Karpas-422 (cell line): ENCODE measurements at regions not wholly inside any gene's neighbourhood (a gene's known extent, or its start where the extent isn't known, plus 50 kb on each side); places are given as distances from the start of the nearest gene placed in this dataset.
A peak's percentile ranks its signal among the peaks of the same experiment; 100 is the strongest.

Source experiments
- DNase-seq: peaks from one replicate; pipeline ENCODE4 v3.0.0-alpha.2; 2015
- H2AFZ ChIP-seq: fragments of 200-600 bp; sonication (generic); 2 replicates; pipeline ENCODE4 v1.6.1; 2014; ENCODE audit warnings: antibody characterized with exemption, low read length, mixed read lengths
- H3K27ac ChIP-seq: fragments of 200-600 bp; sonication (generic); 2 replicates; pipeline ENCODE4 v1.5.1; 2014; ENCODE audit warnings: mild to moderate bottlenecking, low read length, moderate library complexity
- H3K27me3 ChIP-seq: fragments of 200-600 bp; sonication (generic); 2 replicates; pipeline ENCODE4 v1.6.1; 2014; ENCODE audit warnings: low read length, mixed read lengths
- H3K36me3 ChIP-seq: fragments of 200-600 bp; sonication (generic); 2 replicates; pipeline ENCODE4 v1.6.1; 2014; ENCODE audit warnings: low read length, mixed read lengths; ENCODE audit not compliant: insufficient read depth
- H3K4me1 ChIP-seq: fragments of 200-600 bp; sonication (generic); 2 replicates; pipeline ENCODE4 v1.6.1; 2014; ENCODE audit warnings: mild to moderate bottlenecking, low read length, mixed read lengths
- H3K4me2 ChIP-seq: fragments of 200-600 bp; sonication (generic); 2 replicates; pipeline ENCODE4 v1.6.1; 2014; ENCODE audit warnings: low read length, low read depth, mild to moderate bottlenecking; ENCODE audit not compliant: poor library complexity, severe bottlenecking
- H3K4me3 ChIP-seq: fragments of 200-600 bp; sonication (generic); 2 replicates; pipeline ENCODE4 v1.5.1; 2014; ENCODE audit warnings: mild to moderate bottlenecking, antibody characterized with exemption, low read length, mixed read lengths
- H3K79me2 ChIP-seq: fragments of 200-600 bp; sonication (generic); 2 replicates; pipeline ENCODE4 v1.6.1; 2014; ENCODE audit warnings: mild to moderate bottlenecking, low read length, mixed read lengths
- H3K9ac ChIP-seq: fragments of 200-600 bp; sonication (generic); 2 replicates; pipeline ENCODE4 v1.6.0; 2014; ENCODE audit warnings: low read length
- H3K9me2 ChIP-seq: fragments of 200-600 bp; sonication (generic), shearing (Covaris generic); replicated peaks from 2 replicates; pipeline ENCODE4 v1.6.0; 2014; ENCODE audit warnings: mild to moderate bottlenecking, low read length, moderate library complexity; ENCODE audit not compliant: insufficient read depth
- H3K9me3 ChIP-seq: fragments of 300-700, 200-600 bp; sonication (generic); 2 replicates; pipeline ENCODE4 v1.6.1; 2014; ENCODE audit warnings: low read length, mixed read lengths
- H4K20me1 ChIP-seq: fragments of 200-600 bp; sonication (generic); 2 replicates; pipeline ENCODE4 v1.6.1; 2014; ENCODE audit warnings: mild to moderate bottlenecking, antibody characterized with exemption, low read length, low read depth; ENCODE audit not compliant: insufficient read depth

DNA sequence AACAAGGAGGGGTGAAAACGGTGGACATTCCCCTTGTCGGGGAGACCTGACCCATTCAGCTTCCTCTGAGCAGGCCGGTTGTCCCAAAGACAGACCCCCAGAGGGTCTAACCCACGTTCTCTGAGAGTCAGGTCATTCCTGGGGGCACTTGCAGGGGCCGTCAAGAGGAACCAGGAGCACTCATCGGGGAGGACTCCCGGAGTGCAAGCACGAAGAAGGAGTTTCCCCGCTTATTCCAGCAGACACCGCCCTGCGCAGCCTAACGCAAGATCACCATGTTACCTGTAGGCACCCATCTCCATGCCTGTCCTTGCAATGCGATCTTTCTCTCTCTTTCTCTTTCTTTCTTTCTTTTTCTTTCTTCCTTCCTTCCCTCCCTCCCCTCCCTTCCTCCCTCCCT is 154.2 kb downstream of the SHOX start:
- H3K27ac ChIP-seq: no peak overlapping the region
- H2AFZ ChIP-seq: no peak overlapping the region
- no peaks in the 10 kb centered on the region for H3K79me2 ChIP-seq
- H3K4me3 ChIP-seq: no peak overlapping the region
- no peaks in the 10 kb centered on the region for H3K9me3 ChIP-seq
- no peak overlapping the region for H3K9ac ChIP-seq
- no peaks in the 10 kb centered on the region for H4K20me1 ChIP-seq
- no peak for DNase-seq
- H3K36me3 ChIP-seq: no peaks in the 10 kb centered on the region
- no peaks in the 10 kb centered on the region for H3K27me3 ChIP-seq
- H3K9me2 ChIP-seq: no peaks in the 10 kb centered on the region
- H3K4me2 ChIP-seq: no peak overlapping the region
- no peaks in the 10 kb centered on the region for H3K4me1 ChIP-seq

- Histone ChIP-seq H3K9me3 (no peaks in the 10 kb centered on the region), H2AFZ (no peak overlapping the region), H3K27me3 (no peaks in the 10 kb centered on the region), H3K79me2 (no peaks in the 10 kb centered on the region), H3K9me2 (no peaks in the 10 kb centered on the region), H3K27ac (no peak overlapping the region), H3K36me3 (no peaks in the 10 kb centered on the region), H4K20me1 (no peaks in the 10 kb centered on the region), H3K4me2 (no peak overlapping the region), H3K9ac (no peak overlapping the region), H3K4me1 (no peaks in the 10 kb centered on the region), H3K4me3 (no peak overlapping the region)
- no peak for DNase-seq
These were observed 150.9 kb downstream of the SHOX start for GRCh38 chrX:781224-782204.

DNA sequence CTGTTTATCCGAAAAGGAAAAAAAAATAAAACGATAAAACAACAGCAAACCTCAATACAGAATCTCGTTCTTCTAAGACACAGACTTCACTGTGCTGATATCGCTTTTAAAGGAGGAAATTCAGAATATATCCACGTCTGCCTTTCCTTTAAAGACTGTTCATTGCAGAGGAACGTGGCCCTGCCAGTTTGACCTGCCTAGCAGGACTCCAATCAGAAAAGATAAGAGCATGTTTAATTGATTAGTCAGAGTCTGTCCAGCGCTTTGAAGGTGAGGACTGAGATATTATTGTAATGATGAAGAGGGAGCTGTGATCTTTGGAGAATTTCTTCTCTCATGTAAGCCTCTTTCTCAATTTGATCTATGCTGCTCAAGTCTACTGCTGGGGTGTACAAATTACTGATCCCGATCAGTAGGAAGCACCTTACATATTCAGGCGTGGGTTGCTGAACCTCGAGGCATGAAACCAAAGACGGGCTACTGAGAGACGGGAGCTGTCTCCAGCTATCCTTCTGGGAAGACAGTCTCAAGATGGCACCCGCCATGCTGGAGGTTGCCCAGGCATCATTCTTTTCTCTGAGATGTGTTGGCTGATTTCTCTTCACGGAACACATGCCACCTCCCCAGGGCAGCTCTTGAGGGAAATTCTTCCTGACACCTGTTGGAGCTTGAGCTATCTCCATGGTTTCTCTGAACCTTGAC is 146.1 kb downstream of the SHOX start:
- Histone ChIP-seq H3K36me3 (no peaks in the 10 kb centered on the region), H3K27me3 (no peaks in the 10 kb centered on the region), H3K4me1 (peaks cover 13% of the 10 kb centered on the region), H3K4me2 (no peak overlapping the region), H3K9me3 (no peaks in the 10 kb centered on the region), H3K79me2 (no peaks in the 10 kb centered on the region), H3K4me3 (no peak overlapping the region), H3K27ac (no peak overlapping the region), H2AFZ (no peak overlapping the region), H3K9ac (no peak overlapping the region), H3K9me2 (no peaks in the 10 kb centered on the region), H4K20me1 (no peaks in the 10 kb centered on the region)
- DNase-seq: no peak

- H3K9ac ChIP-seq: no peak overlapping the region
- H3K4me3 ChIP-seq: no peak overlapping the region
- H3K4me2 ChIP-seq: no peak overlapping the region
- DNase-seq: no peak
- no peaks in the 10 kb centered on the region for H4K20me1 ChIP-seq
- no peaks in the 10 kb centered on the region for H3K9me2 ChIP-seq
- H3K27ac ChIP-seq: no peak overlapping the region
- H3K27me3 ChIP-seq: no peaks in the 10 kb centered on the region
- no peaks in the 10 kb centered on the region for H3K79me2 ChIP-seq
- no peak overlapping the region for H2AFZ ChIP-seq
- no peaks in the 10 kb centered on the region for H3K36me3 ChIP-seq
- H3K9me3 ChIP-seq: no peaks in the 10 kb centered on the region
- H3K4me1 ChIP-seq: peaks cover 19% of the 10 kb centered on the region
These were observed 145.5 kb downstream of the SHOX start for GRCh38 chrX:776061-776460.

GRCh38 chrX:774536-774935 is 143.9 kb downstream of the SHOX start:
- Histone ChIP-seq H3K4me1 (peaks cover 29% of the 10 kb centered on the region), H3K79me2 (no peaks in the 10 kb centered on the region), H3K9ac (no peak overlapping the region), H3K27me3 (no peaks in the 10 kb centered on the region), H2AFZ (no peak overlapping the region), H3K4me3 (no peak overlapping the region), H3K9me3 (no peaks in the 10 kb centered on the region), H3K9me2 (no peaks in the 10 kb centered on the region), H3K36me3 (no peaks in the 10 kb centered on the region), H3K4me2 (no peak overlapping the region), H3K27ac (no peak overlapping the region), H4K20me1 (no peaks in the 10 kb centered on the region)
- DNase-seq: no peak

DNA sequence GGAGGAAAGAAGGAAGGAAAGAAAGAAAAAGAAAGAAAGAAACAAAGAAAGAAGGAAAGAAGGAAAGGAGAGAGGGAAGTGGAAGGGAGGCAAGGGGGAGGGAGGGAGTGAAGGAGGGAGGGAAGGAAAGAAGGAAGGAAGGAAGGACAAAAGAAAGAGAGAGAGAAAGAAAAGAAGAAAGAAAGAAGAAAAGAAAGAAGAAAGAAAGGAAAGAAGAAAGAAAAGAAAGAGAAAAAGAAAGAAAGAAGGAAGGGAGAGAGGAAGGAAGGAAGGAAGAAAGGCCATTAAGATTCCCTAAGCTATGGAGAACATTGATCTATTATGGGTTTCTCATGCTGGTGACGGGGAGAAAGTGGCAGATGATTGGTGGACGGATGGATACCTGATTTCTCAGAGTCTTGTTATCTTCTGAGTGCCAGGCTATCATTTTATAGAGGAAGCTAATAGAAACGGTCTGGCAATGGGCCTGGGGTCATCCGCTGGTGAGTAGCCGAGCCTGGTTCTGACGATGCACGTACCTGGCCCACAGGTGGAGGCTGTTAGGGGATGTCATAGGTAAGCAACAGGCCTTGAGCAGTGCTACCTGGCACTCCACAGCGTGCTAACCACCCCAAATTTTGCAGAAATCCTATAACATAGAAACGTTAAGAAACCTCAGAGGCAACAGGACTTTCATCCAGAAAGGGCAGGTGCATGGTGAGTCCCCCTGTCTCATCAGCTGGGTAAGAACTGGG is 142.9 kb downstream of the SHOX start:
- no peaks in the 10 kb centered on the region for H3K9me2 ChIP-seq
- H3K27ac ChIP-seq: no peak overlapping the region
- peaks cover 40% of the 10 kb centered on the region for H3K4me1 ChIP-seq
- H3K4me3 ChIP-seq: no peak overlapping the region
- H2AFZ ChIP-seq: no peak overlapping the region
- H4K20me1 ChIP-seq: no peaks in the 10 kb centered on the region
- H3K79me2 ChIP-seq: no peaks in the 10 kb centered on the region
- no peaks in the 10 kb centered on the region for H3K27me3 ChIP-seq
- no peak for DNase-seq
- no peaks in the 10 kb centered on the region for H3K36me3 ChIP-seq
- no peaks in the 10 kb centered on the region for H3K9me3 ChIP-seq
- H3K4me2 ChIP-seq: no peak overlapping the region
- H3K9ac ChIP-seq: no peak overlapping the region

DNA sequence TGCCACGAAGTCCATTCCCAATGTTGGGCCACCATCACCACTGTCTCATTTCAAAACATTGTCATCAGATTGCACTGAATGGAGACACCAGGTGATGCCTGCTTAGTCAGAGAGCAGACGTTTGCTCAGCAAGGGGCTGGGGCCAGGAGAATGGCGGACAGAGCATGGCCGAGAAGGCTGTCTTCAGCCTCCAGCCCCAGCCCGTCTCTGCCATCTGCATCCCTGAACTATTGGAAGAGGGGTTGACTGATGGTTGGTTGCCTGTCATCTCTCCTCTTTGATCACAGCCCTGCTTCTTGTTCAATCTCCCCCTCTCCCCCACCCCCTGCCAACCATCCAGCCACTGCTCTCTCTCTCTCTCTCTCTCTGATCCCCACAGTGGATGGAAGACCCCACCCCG is 140.9 kb downstream of the SHOX start:
- H3K9me2 ChIP-seq: no peaks in the 10 kb centered on the region
- no peak for DNase-seq
- no peak overlapping the region for H2AFZ ChIP-seq
- H3K27ac ChIP-seq: peak overlapping the region; percentile 69
- H4K20me1 ChIP-seq: no peaks in the 10 kb centered on the region
- no peak overlapping the region for H3K4me3 ChIP-seq
- H3K9me3 ChIP-seq: no peaks in the 10 kb centered on the region
- peaks cover 57% of the 10 kb centered on the region for H3K4me1 ChIP-seq
- no peaks in the 10 kb centered on the region for H3K36me3 ChIP-seq
- H3K4me2 ChIP-seq: peak overlapping the region; percentile 48
- H3K27me3 ChIP-seq: no peaks in the 10 kb centered on the region
- no peaks in the 10 kb centered on the region for H3K79me2 ChIP-seq
- no peak overlapping the region for H3K9ac ChIP-seq

- Histone ChIP-seq H3K4me2 (peak overlapping the region; percentile 49), H3K9ac (peak overlapping the region; percentile 19; the same call in 1 of the 2 replicates), H3K79me2 (no peaks in the 10 kb centered on the region), H3K36me3 (no peaks in the 10 kb centered on the region), H3K27me3 (no peaks in the 10 kb centered on the region), H3K9me3 (no peaks in the 10 kb centered on the region), H3K4me1 (peaks cover 60% of the 10 kb centered on the region), H4K20me1 (no peaks in the 10 kb centered on the region), H3K27ac (peak overlapping the region; percentile 84), H3K4me3 (no peak overlapping the region; the same call in 1 of the 2 replicates), H3K9me2 (no peaks in the 10 kb centered on the region), H2AFZ (no peak overlapping the region)
- peak; percentile 91 for DNase-seq
These were observed 139.2 kb downstream of the SHOX start for GRCh38 chrX:769796-770195.
